Right renal pelvis (tissue), 4 donors: ENCODE measurements at regions not wholly inside any gene's neighbourhood (a gene's known extent, or its start where the extent isn't known, plus 50 kb on each side); places are given as distances from the start of the nearest gene placed in this dataset.
A peak's percentile ranks its signal among the peaks of the same experiment; 100 is the strongest.
"Not testable (repeated sequence)": the region's sequence is repeated elsewhere in the genome, so short reads cannot be mapped to it uniquely, and the experiment has no call there.

Experiments
- DNase-seq, 4 donors: peaks; one replicate each; pipeline ENCODE4 v3.0.0-alpha.2; 2013; ENCODE audit warnings: low read depth in 4 of 4, low spot score in 3 of 4, missing footprints in 1 of 4

DNA sequence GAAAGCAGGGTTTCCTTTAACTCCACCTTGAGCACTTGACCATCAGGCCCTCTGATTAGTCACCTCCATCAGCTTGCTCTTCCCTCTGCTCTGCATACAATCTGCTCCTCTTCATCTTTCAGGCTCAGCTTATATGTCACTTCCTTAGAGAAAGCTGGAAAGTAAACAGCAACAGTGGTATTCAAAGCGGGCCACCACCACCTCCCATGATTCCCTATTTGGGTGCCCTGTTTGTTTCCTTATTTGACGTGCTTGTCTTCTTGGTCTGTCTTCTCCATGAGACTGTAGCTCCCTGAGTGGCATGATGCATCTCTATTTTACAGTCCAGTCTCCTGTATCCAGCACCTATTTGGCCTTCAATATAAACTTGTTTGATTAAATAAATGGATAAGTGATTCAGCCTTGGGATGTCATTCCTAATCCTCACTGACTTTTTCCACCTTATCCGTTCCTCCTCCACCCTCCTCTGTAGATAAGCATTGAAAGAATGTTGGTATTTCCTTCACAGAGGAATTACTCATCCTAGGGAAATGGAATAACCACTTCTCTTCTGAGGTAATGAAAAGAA lies 102.8 kb upstream of the SGK1 start:
- no peak for DNase-seq

DNA sequence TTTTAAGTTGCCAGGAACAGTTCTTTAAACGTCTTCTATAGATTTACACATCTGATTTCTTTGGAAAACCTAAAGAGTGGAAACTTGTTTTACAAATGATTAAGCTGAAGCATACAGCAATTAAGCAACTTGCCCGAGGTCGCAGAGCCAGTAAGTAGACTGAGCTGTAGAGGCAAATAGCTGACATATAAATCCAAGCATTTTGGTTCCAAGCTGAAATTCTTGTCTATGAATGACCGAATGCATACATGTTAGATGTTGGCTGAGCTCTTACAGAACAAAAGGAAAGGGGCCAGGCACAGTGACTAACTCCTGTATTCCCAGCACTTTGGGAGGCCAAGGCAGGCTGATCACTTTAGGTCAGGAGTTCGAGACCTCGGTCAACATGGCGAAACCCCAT lies 101.8 kb upstream of the SGK1 start:
- peak in 2 of 4 donors; percentile 16 to 27 for DNase-seq

- DNase-seq: no peak
These were observed 98.7 kb upstream of the SGK1 start for GRCh38 chr6:134416418-134417154.

DNA sequence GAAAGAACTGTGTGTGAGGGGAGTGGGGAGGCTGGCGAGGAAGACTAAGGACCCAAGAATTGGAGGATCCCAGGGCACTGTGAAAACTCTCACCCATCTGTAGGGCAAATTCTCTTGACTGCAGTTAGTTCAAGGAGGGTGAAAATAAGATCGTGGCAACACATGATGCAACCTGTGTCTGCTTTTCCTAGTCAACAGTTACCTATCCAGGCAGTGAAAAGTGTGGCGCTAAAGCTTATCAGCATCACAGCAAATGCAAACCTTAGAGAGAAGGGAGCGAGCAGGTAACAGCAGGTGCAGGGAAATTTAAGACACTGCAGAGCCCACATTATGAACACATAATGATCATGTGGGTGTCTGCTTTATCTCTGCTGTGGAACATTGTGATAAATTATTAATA lies 97.7 kb upstream of the SGK1 start:
- no peak for DNase-seq

DNA sequence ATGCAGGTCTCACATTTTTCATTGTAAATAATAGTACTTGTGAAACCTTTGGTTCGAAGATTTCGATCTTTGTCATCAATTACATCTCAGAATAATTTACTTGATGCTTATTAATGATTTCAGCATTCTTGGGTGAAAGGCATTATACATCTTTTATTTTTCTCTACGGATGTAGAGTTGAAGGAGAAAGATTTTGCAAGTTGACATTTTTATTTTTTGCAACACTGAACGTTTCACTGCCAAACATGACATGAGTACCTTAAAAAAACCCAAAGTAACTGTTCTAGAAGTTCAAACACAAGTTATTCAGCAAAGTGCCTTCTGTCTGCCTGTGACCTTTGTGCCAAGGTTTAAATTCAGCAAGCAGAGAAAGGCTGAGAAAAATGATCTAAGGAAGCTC lies 97.3 kb upstream of the SGK1 start:
- no peak for DNase-seq

DNA sequence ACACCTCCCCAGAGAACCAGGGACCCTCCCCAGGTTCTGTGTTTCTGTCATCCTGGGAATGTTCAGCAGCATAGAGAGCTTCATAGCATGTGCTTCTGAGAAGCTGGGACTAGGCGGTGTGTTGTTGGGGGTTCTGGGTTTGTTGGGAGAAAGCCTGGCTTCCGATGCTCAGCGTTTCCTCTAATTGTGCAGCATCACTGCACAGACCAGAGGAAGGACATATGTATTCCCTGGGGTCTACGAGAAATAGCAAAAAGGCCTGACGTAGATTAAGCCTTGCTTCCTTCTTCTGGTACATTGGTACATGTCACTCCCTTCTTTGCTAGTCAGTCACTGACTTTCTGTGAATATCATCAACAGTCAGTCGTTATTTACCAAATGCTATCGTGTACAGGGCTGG lies 96.9 kb upstream of the SGK1 start:
- no peak for DNase-seq

- DNase-seq: no peak
These were observed 95.3 kb upstream of the SGK1 start for GRCh38 chr6:134413241-134413643.

DNA sequence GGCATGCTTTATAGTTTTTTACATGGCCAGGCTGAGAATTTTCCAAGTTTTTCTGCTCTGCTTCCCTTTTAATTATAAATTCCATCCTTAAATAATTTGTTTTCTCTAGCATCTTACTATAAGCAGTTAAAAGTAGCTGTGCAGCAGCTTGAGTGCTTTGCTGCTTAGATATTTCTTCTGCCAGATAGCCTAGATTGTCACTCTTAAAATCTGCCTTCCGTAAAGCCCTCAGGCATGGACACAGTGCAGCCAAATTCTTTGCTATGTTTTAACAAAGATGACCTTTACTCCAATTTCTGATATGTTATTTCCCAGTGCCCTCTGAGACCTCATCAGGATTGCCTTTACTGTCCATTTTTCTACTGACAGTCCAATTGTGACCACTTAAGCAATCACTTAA lies 92.6 kb upstream of the SGK1 start:
- DNase-seq: no peak

- DNase-seq: no peak
These were observed 89.9 kb upstream of the SGK1 start for GRCh38 chr6:134407791-134408190.

- DNase-seq: no peak
These were observed 88.4 kb upstream of the SGK1 start for GRCh38 chr6:134406311-134406710.

DNA sequence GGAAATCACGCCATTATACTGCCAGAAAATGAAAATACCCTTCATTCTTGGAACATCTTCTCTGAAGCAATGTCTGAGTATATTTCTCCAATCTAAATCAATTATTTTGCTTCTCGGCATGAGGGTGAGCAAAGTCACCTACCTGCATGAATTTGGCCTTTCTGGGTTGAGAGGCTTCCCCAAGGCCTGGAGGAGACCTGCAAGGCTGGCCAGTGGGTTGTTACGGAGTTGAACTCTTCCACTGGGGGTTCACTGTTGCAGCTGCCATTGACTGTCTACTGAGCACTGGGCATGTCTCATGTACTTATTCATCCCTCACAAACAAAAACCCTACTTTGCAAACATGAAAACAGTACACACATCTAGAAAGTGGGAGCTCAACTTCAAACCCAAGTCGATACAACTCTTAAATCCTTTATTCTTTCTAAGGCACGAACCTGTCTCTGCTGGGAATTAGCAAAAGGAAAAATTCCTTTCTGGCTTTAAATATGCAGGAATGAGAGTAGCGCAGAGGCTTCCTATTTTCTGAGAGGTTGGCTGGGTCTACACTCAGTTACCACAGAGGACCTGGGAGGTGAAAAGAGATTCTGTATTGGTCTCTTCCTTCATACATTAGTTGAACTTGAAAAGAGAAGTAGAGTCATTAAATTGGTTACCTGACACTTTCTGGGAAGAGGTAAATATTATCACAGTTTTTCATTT lies 87.6 kb upstream of the SGK1 start:
- DNase-seq: no peak

GRCh38 chr6:134403312-134403711 lies 85.4 kb upstream of the SGK1 start:
- DNase-seq: not testable (repeated sequence)

- DNase-seq: no peak
These were observed 84.6 kb upstream of the SGK1 start for GRCh38 chr6:134402372-134402984.

DNA sequence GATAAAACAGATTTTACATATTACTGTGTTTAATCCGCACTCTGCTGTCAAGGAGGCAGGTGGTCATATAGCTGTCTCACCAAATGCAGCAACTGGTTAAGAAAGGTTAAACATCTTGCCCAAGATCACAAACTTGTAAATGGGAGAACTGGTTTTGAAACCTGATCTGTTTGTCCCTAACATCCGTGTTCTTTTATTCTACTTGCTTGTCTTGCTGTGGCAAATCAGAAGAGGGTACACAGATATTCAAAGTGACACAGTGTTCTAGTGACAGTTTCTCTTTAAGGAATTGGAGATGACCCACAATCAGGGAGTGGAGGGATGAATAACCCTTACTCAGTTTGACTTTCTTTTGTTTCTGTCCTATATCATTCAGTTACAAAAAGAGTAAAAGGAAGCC lies 83.0 kb upstream of the SGK1 start:
- DNase-seq: no peak

DNA sequence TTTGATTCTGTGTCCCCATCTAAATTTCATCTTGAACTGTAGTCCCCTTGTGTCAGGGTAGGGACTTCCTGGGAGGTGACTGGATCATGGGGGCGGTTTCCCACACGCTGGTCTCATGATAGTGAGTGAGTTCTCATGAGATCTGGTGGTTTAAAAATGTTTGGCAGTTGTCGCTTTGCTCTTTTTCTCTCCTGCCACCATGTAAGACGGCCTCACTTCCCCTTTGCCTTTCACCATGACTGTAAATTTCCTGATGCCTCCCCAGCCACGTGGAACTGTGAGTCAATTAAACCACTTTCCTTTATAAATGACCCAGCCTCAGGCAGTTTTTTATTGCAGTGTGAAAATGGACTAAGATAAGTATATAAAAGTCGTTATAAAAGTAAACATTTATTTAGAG lies 80.5 kb upstream of the SGK1 start:
- DNase-seq: no peak

DNA sequence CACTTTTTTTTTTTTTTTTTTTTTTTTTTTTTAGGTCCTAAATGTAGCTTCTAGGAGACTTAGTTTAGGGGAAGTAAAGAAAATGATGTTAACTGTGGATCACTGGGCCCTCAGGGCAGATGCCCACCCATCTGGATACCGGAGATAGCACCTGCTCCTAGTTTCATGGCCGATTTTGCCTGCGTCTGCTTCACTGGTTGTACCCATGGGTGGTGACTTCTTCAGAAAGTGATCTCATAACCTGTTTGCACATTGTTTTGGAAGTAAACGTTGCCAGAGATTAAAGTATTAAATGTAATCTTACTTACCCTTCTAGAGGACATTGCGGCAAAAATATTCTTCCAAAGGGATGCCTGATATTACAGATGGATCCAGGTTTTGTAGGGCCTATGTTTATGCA lies 79.8 kb upstream of the SGK1 start:
- DNase-seq: no peak

DNA sequence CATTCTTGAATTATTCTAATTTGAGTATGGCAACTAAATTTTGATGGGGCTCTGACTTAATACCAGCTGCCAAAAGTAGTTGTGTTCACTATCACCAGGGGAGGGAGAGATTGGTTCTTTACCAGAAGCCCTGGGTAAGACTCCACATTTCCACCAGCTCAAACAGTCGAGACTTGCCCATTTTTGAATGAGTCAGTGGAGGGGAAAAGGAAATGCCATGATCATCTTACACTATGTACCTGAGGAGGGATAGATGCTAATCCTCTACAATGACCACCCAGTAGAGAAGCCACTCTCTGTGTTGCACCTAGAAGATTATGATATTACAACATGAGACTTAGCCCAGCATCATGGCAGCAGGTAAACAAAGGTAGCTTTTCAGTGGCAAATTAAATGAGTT lies 77.0 kb upstream of the SGK1 start:
- DNase-seq: no peak

GRCh38 chr6:134394208-134394607 lies 76.3 kb upstream of the SGK1 start:
- no peak for DNase-seq

- no peak for DNase-seq
These were observed 73.3 kb upstream of the SGK1 start for GRCh38 chr6:134391205-134391604.

DNA sequence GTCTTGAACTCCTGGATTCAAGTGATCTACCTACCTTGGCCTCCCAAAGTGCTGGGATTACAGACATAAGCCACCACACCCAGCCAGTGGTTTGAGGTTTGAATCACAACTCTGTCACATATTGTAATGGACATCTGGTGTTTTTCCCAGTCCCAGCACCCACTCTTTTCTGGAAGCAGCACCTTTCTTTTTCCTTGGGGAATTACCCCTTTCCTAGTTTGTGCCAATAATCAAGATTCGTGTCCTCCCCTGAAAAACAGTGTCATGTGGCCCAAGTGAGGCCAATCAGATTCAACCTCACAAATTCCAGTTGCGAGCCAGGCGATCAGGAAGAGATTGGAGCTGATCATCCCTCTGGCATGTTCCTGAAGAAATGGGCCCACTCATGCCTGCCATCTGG lies 71.7 kb upstream of the SGK1 start:
- DNase-seq: no peak

DNA sequence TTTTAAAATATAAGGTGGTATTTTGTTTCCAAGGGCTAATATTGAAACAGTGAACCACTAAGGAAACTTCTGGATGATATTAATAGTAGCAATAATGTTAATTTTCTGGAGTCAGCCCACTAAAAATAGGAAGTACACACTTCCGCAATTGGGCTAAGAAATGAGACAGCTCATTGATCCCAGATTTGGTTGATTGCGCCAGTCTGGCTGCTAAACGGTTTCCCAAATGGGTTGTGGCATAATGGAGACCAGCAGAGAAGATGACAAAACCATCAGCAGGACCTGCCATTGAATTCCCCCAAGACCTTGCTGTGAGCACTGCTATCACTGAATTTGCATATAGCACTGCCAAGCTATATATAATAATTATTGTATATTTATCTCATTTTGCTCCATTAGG lies 71.2 kb upstream of the SGK1 start:
- DNase-seq: no peak

DNA sequence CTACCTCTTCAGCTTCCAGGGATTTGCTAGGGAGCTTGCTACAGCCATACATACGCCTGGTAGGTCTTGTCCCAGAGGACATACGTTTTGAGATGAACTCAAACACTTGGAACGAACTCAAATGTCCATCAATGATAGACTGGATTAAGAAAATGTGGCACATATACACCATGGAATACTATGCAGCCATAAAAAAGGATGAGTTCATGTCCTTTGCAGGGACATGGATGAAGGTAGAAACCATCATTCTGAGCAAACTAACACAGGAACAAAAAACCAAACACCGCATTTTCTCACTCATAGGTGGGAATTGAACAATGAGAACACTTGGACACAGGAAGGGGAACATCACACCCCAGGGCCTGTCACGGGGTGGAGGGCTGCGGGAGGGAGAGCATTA lies 68.6 kb upstream of the SGK1 start:
- DNase-seq: not testable (repeated sequence)
